Mesenchymal stem cell (in vitro differentiated cells and primary cell): ENCODE measurements at regions not wholly inside any gene's neighbourhood (a gene's known extent, or its start where the extent isn't known, plus 50 kb on each side); places are given as distances from the start of the nearest gene placed in this dataset.

Experiments
- DNase-seq: peaks from one replicate; pipeline ENCODE4 v3.0.0-alpha.2; 2013
- H2AFZ ChIP-seq: one replicate; pipeline ENCODE4 v1.6.1; 2013; ENCODE audit warnings: low read depth, mild to moderate bottlenecking, control low read depth, inconsistent platforms, low read length, moderate library complexity
- H2AK5ac ChIP-seq: 2 replicates; pipeline ENCODE4 v1.6.1; 2013; ENCODE audit warnings: low read length, moderate library complexity, mild to moderate bottlenecking, inconsistent platforms; ENCODE audit not compliant: severe bottlenecking
- H2BK120ac ChIP-seq: one replicate; pipeline ENCODE4 v1.6.1; 2013; ENCODE audit warnings: low read depth, mild to moderate bottlenecking, inconsistent platforms, low read length, moderate library complexity
- H2BK12ac ChIP-seq, 2 experiments: one replicate each; pipeline ENCODE4 v1.6.1; 2013; ENCODE audit warnings: inconsistent platforms in 2 of 2, low read length in 2 of 2, mild to moderate bottlenecking in 2 of 2, moderate library complexity in 2 of 2, control low read depth in 1 of 2
- H2BK15ac ChIP-seq: one replicate; pipeline ENCODE4 v1.6.1; 2013; ENCODE audit warnings: mild to moderate bottlenecking, low read depth, inconsistent platforms; ENCODE audit not compliant: poor library complexity, severe bottlenecking
- H2BK5ac ChIP-seq: 2 replicates; pipeline ENCODE4 v1.6.1; 2013; ENCODE audit warnings: low read depth, mild to moderate bottlenecking, low read length, control low read depth, inconsistent platforms; ENCODE audit not compliant: poor library complexity, severe bottlenecking
- H3K14ac ChIP-seq, 2 experiments: one replicate each; pipeline ENCODE4 v1.6.1; 2013; ENCODE audit warnings: inconsistent platforms in 2 of 2, low read length in 2 of 2, control low read depth in 1 of 2, mild to moderate bottlenecking in 1 of 2, moderate library complexity in 1 of 2
- H3K18ac ChIP-seq, 2 experiments: one replicate each; pipeline ENCODE4 v1.6.1; 2013; ENCODE audit warnings: inconsistent platforms in 2 of 2, low read length in 2 of 2, control low read depth in 1 of 2, low read depth in 1 of 2, mild to moderate bottlenecking in 1 of 2
- H3K23ac ChIP-seq, 2 experiments: one replicate each; pipeline ENCODE4 v1.6.1; 2013; ENCODE audit warnings: inconsistent platforms in 2 of 2, low read length in 2 of 2, mild to moderate bottlenecking in 2 of 2, moderate library complexity in 2 of 2, control low read depth in 1 of 2
- H3K27ac ChIP-seq: 2 replicates; pipeline ENCODE4 v1.5.1; 2013; ENCODE audit warnings: mild to moderate bottlenecking, moderate library complexity, low read length, control low read depth, inconsistent platforms; ENCODE audit not compliant: poor library complexity, severe bottlenecking
- H3K27me3 ChIP-seq, 2 experiments: 2 replicates each; pipeline versions ENCODE4 v1.6.1 to v1.7.0; 2013; ENCODE audit warnings: low read length in 2 of 2, mild to moderate bottlenecking in 2 of 2, moderate library complexity in 2 of 2, control low read depth in 1 of 2, inconsistent platforms in 1 of 2; ENCODE audit not compliant: control insufficient read depth in 1 of 2, insufficient read depth in 1 of 2
- H3K36me3 ChIP-seq, 2 experiments: 2 replicates each; pipeline versions ENCODE4 v1.6.1 to v1.7.0; 2013; ENCODE audit warnings: low read length in 2 of 2, control low read depth in 1 of 2, inconsistent platforms in 1 of 2, low read depth in 1 of 2, mild to moderate bottlenecking in 1 of 2; ENCODE audit not compliant: insufficient read depth in 2 of 2, control insufficient read depth in 1 of 2
- H3K4ac ChIP-seq, 2 experiments: one replicate each; pipeline ENCODE4 v1.6.1; 2013; ENCODE audit warnings: inconsistent platforms in 2 of 2, low read length in 2 of 2, mild to moderate bottlenecking in 2 of 2, moderate library complexity in 2 of 2, control low read depth in 1 of 2, low read depth in 1 of 2
- H3K4me1 ChIP-seq: 2 replicates; pipeline ENCODE4 v1.6.1; 2013; ENCODE audit warnings: low read depth, low read length, control low read depth; ENCODE audit not compliant: control insufficient read depth, insufficient read depth
- H3K4me2 ChIP-seq: 2 replicates; pipeline ENCODE4 v1.6.1; 2013; ENCODE audit warnings: low read length, mild to moderate bottlenecking, inconsistent platforms; ENCODE audit not compliant: poor library complexity, severe bottlenecking
- H3K4me3 ChIP-seq, 2 experiments: 2 replicates each; pipeline versions ENCODE4 v1.5.1 to v1.7.0; 2013; ENCODE audit warnings: low read length in 2 of 2, mild to moderate bottlenecking in 2 of 2, control low read depth in 1 of 2, low read depth in 1 of 2; ENCODE audit not compliant: insufficient read depth in 1 of 2
- H3K79me1 ChIP-seq: replicated peaks from 2 replicates; pipeline ENCODE4 v1.6.1; 2013; ENCODE audit warnings: mild to moderate bottlenecking, control low read depth, low read length, inconsistent platforms; ENCODE audit not compliant: poor library complexity, severe bottlenecking
- H3K9ac ChIP-seq: 2 replicates; pipeline ENCODE4 v1.7.0; 2013; ENCODE audit warnings: mild to moderate bottlenecking, low read length, moderate library complexity
- H3K9me3 ChIP-seq: 2 replicates; pipeline ENCODE4 v1.7.0; 2013; ENCODE audit warnings: mild to moderate bottlenecking, low read length; ENCODE audit not compliant: control insufficient read depth
- H4K8ac ChIP-seq: one replicate; pipeline ENCODE4 v1.6.1; 2013; ENCODE audit warnings: inconsistent platforms, mild to moderate bottlenecking, low read length, moderate library complexity
- H4K91ac ChIP-seq: one replicate; pipeline ENCODE4 v1.6.1; 2013; ENCODE audit warnings: mild to moderate bottlenecking, low read length, inconsistent platforms
- WGBS: methylation state at CpG from one replicate; pipeline ENCODE4 v1.1.7; 2013; ENCODE audit warnings: mixed read lengths; 5-methylcytosine and 5-hydroxymethylcytosine counted together

DNA sequence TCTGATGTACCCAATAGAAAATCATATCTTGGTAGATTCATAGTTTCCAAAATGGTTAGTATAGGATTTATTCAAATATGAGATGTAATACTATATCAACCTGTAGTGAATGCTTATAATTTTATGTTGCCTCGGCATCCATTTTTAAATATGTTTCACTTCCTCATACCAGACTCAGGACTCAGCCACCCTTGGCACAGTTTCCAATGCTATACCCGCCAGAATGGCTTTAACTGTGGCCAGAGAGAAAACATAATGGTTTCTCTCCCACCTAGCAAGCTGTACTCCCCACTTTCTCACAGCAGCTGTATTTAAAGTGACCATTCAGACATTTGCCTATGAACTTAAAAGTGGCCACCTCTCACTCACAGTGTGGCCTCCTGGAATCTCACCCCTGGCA, 466.6 kb upstream of the PABPC4L start:
- H3K4ac ChIP-seq, result no peak overlapping the region
- H3K14ac ChIP-seq, result no peak overlapping the region
- H3K4me1 ChIP-seq, result peaks cover 2% of the 10 kb centered on the region
- no peak overlapping the region for H4K91ac ChIP-seq
- no peaks in the 10 kb centered on the region for H3K27me3 ChIP-seq
- H3K36me3 ChIP-seq, result no peaks in the 10 kb centered on the region
- H2AFZ ChIP-seq, result no peak overlapping the region
- H3K4me3 ChIP-seq, result no peak overlapping the region
- no peak overlapping the region for H4K8ac ChIP-seq
- H2BK15ac ChIP-seq, result no peak overlapping the region
- H3K9ac ChIP-seq, result no peak overlapping the region
- DNase-seq, result no peak
- H3K18ac ChIP-seq, result peak overlapping the region in 1 of 2 experiments; percentile 3
- no peak overlapping the region for H3K27ac ChIP-seq
- WGBS, result 91% methylated on average over 2 of the region's 2 CpGs
- no peak overlapping the region for H3K4me2 ChIP-seq
- no peak overlapping the region for H2BK5ac ChIP-seq
- no peak overlapping the region for H2BK120ac ChIP-seq
- no peak overlapping the region for H2AK5ac ChIP-seq
- no peaks in the 10 kb centered on the region for H3K9me3 ChIP-seq
- H3K79me1 ChIP-seq, result no peaks in the 10 kb centered on the region
- H2BK12ac ChIP-seq, result no peak overlapping the region
- no peak overlapping the region for H3K23ac ChIP-seq

DNA sequence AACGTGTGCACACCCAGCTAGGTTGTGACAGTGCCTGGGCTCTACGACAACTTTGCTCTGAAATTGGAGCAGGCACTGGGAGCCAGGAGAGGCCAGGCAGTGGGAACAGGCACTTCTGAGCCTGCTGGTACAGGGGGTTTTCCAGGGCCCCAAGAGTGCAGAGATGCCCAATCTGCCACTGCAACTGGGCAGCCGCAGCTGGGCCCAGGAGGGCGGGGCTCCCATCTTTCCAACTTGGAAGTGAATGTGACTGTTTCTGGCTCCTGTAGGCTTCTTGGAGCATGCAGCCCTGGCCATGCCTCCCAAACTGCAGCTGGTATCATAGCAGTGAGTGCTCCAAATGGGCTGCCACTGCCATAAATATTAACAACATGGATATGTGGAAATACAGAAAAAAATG, 465.1 kb upstream of the PABPC4L start:
- H2AK5ac ChIP-seq, result no peak overlapping the region
- H2BK12ac ChIP-seq, result no peak overlapping the region
- H2BK15ac ChIP-seq, result no peak overlapping the region
- H3K23ac ChIP-seq, result no peak overlapping the region
- H3K27ac ChIP-seq, result no peak overlapping the region
- no peak overlapping the region for H3K18ac ChIP-seq
- no peak for DNase-seq
- H3K4me2 ChIP-seq, result no peak overlapping the region
- no peak overlapping the region for H2BK120ac ChIP-seq
- H3K9me3 ChIP-seq, result no peaks in the 10 kb centered on the region
- no peak overlapping the region for H4K91ac ChIP-seq
- no peak overlapping the region for H3K9ac ChIP-seq
- 94% methylated on average over 4 of the region's 4 CpGs for WGBS
- no peaks in the 10 kb centered on the region for H3K27me3 ChIP-seq
- no peak overlapping the region for H3K14ac ChIP-seq
- H3K36me3 ChIP-seq, result no peaks in the 10 kb centered on the region
- H2AFZ ChIP-seq, result no peak overlapping the region
- H3K4me1 ChIP-seq, result peaks cover 2% of the 10 kb centered on the region
- H3K4ac ChIP-seq, result no peak overlapping the region
- no peak overlapping the region for H2BK5ac ChIP-seq
- no peak overlapping the region for H4K8ac ChIP-seq
- no peaks in the 10 kb centered on the region for H3K79me1 ChIP-seq
- no peak overlapping the region for H3K4me3 ChIP-seq

DNA sequence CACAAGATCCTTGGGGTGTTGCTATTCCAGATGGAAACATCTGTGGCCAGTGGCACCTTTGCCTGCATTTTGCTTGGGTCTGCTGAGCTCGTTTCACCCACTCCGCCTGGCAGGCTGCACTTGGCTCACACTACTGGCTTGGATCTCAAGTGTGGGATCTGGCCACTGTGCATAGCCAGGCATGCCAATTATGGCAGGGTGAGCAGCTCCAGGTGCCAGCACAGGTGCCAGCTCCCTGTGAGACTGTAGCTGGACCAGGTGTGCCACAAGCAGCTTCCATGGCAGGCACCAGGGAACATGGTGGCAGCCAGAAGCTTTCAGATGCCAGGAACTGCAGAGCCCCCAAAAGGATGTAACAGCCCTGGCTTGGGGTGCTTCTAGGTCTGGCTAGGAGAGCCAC, 463.8 kb upstream of the PABPC4L start:
- Histone ChIP-seq H3K4ac (no peak overlapping the region), H3K36me3 (no peaks in the 10 kb centered on the region), H3K27ac (no peak overlapping the region), H3K4me3 (no peak overlapping the region), H2BK5ac (no peak overlapping the region), H2AFZ (no peak overlapping the region), H3K14ac (peak overlapping the region in 1 of 2 experiments; percentile 70), H3K4me1 (peaks cover 2% of the 10 kb centered on the region), H2BK120ac (no peak overlapping the region), H3K9me3 (no peaks in the 10 kb centered on the region), H3K18ac (peak overlapping the region in 1 of 2 experiments; percentile 40), H4K91ac (no peak overlapping the region), H3K9ac (no peak overlapping the region), H3K23ac (no peak overlapping the region), H2BK15ac (no peak overlapping the region), H2AK5ac (no peak overlapping the region), H2BK12ac (no peak overlapping the region), H3K4me2 (no peak overlapping the region), H3K27me3 (no peaks in the 10 kb centered on the region), H3K79me1 (no peaks in the 10 kb centered on the region), H4K8ac (no peak overlapping the region)
- no peak for DNase-seq
- WGBS, result 94% methylated on average over 2 of the region's 2 CpGs

DNA sequence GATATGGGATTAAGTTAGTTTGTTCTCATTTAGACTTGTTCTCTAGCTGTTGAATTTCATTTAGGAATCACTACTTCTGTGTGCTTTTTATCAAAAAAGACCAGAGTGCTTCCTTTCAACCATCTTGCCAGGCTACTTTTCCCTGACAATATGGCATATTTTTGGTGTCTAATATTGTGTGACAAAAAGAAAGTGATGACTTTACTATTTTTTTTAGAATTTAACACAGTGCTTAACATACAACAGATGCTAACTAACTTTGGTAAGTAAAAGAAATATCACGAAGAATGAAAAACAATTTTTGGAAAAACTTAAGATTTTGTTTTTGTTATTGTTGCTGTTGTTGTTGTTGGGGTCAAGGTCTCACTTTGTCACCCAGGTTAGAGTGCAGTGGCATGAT, 462.2 kb upstream of the PABPC4L start:
- no peaks in the 10 kb centered on the region for H3K9me3 ChIP-seq
- no peak overlapping the region for H3K4ac ChIP-seq
- no peak overlapping the region for H3K9ac ChIP-seq
- no peak overlapping the region for H2AK5ac ChIP-seq
- H4K8ac ChIP-seq, result no peak overlapping the region
- no peak overlapping the region for H3K27ac ChIP-seq
- no peak overlapping the region for H3K4me2 ChIP-seq
- no peak overlapping the region for H2BK12ac ChIP-seq
- peaks cover 2% of the 10 kb centered on the region for H3K4me1 ChIP-seq
- H3K14ac ChIP-seq, result no peak overlapping the region
- H3K27me3 ChIP-seq, result no peaks in the 10 kb centered on the region
- H3K18ac ChIP-seq, result no peak overlapping the region
- H3K79me1 ChIP-seq, result no peaks in the 10 kb centered on the region
- DNase-seq, result no peak
- H3K36me3 ChIP-seq, result no peaks in the 10 kb centered on the region
- H2BK120ac ChIP-seq, result no peak overlapping the region
- no peak overlapping the region for H4K91ac ChIP-seq
- H2BK15ac ChIP-seq, result no peak overlapping the region
- H2AFZ ChIP-seq, result no peak overlapping the region
- no peak overlapping the region for H3K23ac ChIP-seq
- H2BK5ac ChIP-seq, result no peak overlapping the region
- no peak overlapping the region for H3K4me3 ChIP-seq
- 100% methylated on average over 1 of the region's 1 CpG for WGBS
